Mucosa of descending colon (tissue), 3 donors: ENCODE measurements at regions not wholly inside any gene's neighbourhood (a gene's known extent, or its start where the extent isn't known, plus 50 kb on each side); places are given as distances from the start of the nearest gene placed in this dataset.
"Not testable (repeated sequence)": the region's sequence is repeated elsewhere in the genome, so short reads cannot be mapped to it uniquely, and the experiment has no call there.

Source experiments
- ATAC-seq: fragments of 200-7000 bp; cut with Tn5 transposase; one replicate; pipeline ENCODE4 v1.9.1; 2020; ENCODE audit warnings: mild to moderate bottlenecking, moderate library complexity
- DNase-seq, 3 donors: peaks; one replicate each; pipeline ENCODE4 v3.0.0-alpha.2; 2020
- H3K36me3 ChIP-seq: fragments of 200-600 bp; one replicate; pipeline ENCODE4 v1.8.0; 2021; ENCODE audit warnings: low read depth, mild to moderate bottlenecking
- H3K4me1 ChIP-seq: fragments of 200-600 bp; one replicate; pipeline ENCODE4 v1.8.0; 2021; ENCODE audit warnings: low read depth, mild to moderate bottlenecking
- H3K4me3 ChIP-seq: fragments of 200-600 bp; one replicate; pipeline ENCODE4 v1.8.0; 2021; ENCODE audit warnings: mild to moderate bottlenecking
- H3K9me3 ChIP-seq: fragments of 200-600 bp; one replicate; pipeline ENCODE4 v1.8.0; 2021; ENCODE audit warnings: mild to moderate bottlenecking
- CTCF ChIP-seq: fragments of 200-600 bp; IDR thresholded peaks from one replicate; pipeline ENCODE4 v1.8.0; 2022; ENCODE audit warnings: antibody characterized with exemption, mild to moderate bottlenecking
- intact Hi-C, 2 donors: fragments of 100-400 bp; cut with DNase I in 1 of 2; cut with micrococcal nuclease in 1 of 2; formaldehyde crosslinking; loops; one replicate each; pipeline versions ENCODE4 v1.11.0 to v1.11.1; 2022; cut with DNase I, micrococcal nuclease
- donor health status: DM: no; HTN: no; CAD: no; lungs with moderate emphysema.
- donor health status: DM: no; HTN: no; CAD: no.
- donor health status: DM: no; HTN: yes; CAD: no.

DNA sequence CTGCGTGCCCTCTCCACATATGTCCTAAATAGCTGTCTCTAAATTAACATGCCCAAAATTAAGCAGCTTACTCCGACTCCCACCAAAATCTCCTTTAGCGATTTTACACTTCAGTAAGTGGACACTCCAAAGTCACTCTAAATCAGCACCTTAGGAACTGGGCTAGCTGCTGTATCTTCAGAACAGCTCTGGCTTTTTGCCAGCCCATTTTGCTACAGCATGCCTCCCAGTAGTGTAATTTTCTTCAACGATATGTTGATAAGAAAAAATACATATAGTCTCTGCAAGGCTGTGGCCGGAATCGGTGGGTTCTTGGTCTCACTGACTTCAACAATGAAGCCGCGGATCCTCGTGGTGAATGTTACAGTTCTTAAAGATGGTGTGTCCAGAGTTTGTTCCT lies 291.8 kb upstream of the RGPD4 start:
- Histone ChIP-seq H3K36me3 (no peaks in the 10 kb centered on the region), H3K9me3 (no peaks in the 10 kb centered on the region), H3K4me1 (no peaks in the 10 kb centered on the region), H3K4me3 (no peak overlapping the region)
- no peak for TF ChIP-seq CTCF
- DNase-seq, result no peak
- intact Hi-C loops, result no loop called here
- no peak for ATAC-seq

DNA sequence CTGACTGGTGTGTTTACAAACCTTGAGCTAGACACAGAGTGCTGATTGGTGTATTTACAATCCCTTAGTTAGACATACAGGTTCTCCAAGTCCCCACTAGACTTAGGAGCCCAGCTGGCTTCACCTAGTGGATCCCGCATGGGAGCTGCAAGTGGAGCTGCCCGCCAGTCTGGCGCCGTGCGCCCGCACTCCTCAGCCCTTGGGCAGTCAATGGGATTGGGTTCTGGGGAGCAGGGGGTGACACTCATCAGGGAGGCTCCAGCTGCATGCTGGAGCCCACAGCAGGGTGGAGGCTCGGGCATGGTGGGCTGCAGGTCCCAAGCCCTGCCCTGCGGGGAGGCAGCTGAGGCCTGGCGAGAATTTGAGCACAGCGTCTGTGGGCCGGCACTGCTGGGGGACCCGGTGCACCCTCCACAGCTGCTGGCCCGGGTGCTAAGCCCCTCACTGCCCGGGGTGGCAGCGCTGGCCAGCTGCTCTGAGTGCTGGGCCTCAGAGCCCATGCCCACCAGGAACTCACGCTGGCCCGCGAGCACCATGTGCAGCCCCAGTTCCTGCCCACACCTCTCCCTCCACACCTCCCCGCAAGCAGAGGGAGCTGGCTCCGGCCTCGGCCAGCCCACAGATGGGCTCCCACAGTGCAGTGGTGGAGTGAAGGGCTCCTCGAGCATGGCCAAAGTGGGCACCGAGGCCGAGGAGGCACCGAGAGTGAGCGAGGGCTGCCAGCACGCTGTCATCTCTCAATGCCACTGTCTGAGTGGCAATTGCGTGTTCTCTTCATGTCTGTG lies 290.6 kb upstream of the RGPD4 start:
- intact Hi-C loops, ATAC-seq: not testable (repeated sequence)

DNA sequence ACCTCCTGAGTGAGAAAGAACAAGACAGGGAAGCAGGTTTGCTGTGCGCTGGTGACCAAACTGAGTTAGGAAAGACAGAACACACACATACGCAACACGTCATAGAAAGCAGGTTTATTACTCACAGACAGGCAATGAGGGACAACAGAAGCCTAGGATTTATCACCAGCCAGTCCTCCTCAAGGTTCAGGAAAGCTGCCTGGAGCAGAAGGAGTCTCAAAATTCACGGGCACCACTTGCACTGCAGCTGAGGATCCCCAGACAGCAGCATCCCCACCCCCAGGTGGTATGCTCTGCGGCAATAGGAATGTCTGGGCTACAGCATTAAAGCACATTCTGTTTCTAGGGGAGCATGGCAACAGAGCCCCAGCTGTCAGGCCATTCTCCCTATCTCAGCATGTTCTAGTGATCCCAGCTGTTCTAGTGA lies 284.4 kb upstream of the RGPD4 start:
- Histone ChIP-seq H3K36me3 (no peaks in the 10 kb centered on the region), H3K9me3 (no peaks in the 10 kb centered on the region), H3K4me1 (no peaks in the 10 kb centered on the region), H3K4me3 (no peak overlapping the region)
- no peak for DNase-seq
- no peak for TF ChIP-seq CTCF
- intact Hi-C loops, result no loop called here
- ATAC-seq, result no peak

More for the DNA sequence above, 290.6 kb upstream of the RGPD4 start:
- H3K4me3 ChIP-seq, DNase-seq, H3K9me3 ChIP-seq, H3K4me1 ChIP-seq, H3K36me3 ChIP-seq: not testable (repeated sequence)

DNA sequence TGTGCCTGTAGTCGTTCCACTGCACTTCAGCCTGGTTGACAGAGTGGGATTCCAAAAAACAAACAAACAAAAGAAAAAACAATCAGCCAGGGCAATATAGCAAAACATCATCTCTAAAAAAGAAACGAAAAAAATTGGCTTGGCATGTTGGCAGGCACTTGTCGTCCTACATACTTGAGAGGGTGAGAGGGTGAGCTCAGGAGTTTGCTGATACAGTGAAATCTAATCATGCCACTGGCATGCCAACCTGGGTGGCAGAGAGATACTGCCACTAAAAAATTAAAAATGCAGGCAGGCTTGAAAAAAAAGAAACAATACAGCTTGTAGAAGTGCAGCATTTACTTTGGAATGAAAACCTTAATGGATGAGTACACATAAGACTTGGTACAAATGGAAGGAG lies 282.9 kb upstream of the RGPD4 start:
- intact Hi-C loops, result no loop called here
- ATAC-seq, result no peak
- DNase-seq, result no peak
- H3K9me3 ChIP-seq, result no peaks in the 10 kb centered on the region
- H3K4me3 ChIP-seq, result no peak overlapping the region
- no peak for TF ChIP-seq CTCF
- no peaks in the 10 kb centered on the region for H3K36me3 ChIP-seq
- no peaks in the 10 kb centered on the region for H3K4me1 ChIP-seq

- intact Hi-C loops, result no loop called here
Observed at GRCh38 chr2:107545066-107545465, 281.6 kb upstream of the RGPD4 start.

More at GRCh38 chr2:107545066-107545465, 281.6 kb upstream of the RGPD4 start:
- Histone ChIP-seq H3K36me3 (no peaks in the 10 kb centered on the region), H3K4me1 (no peaks in the 10 kb centered on the region), H3K4me3 (no peak overlapping the region), H3K9me3 (no peaks in the 10 kb centered on the region)
- TF ChIP-seq CTCF, result no peak
- ATAC-seq (no peak), DNase-seq (no peak)
